Lower leg skin (tissue), 3 donors: ENCODE measurements at regions not wholly inside any gene's neighbourhood (a gene's known extent, or its start where the extent isn't known, plus 50 kb on each side); places are given as distances from the start of the nearest gene placed in this dataset.

Experiments
- POLR2A ChIP-seq, 2 donors: fragments of 450-650 bp; IDR thresholded peaks; one replicate each; pipeline ENCODE4 v1.6.1; 2016 to 2017; ENCODE audit warnings: antibody characterized with exemption in 2 of 2, mild to moderate bottlenecking in 1 of 2, moderate library complexity in 1 of 2
- TF ChIP-seq, protein P1 (sequence below), 3 donors: fragments of 450-650 bp; IDR thresholded peaks; one replicate each; pipeline ENCODE4 v1.5.1; 2016; ENCODE audit warnings: antibody characterized with exemption in 3 of 3, mild to moderate bottlenecking in 3 of 3, moderate library complexity in 2 of 3

- TF ChIP-seq, protein P1, sequence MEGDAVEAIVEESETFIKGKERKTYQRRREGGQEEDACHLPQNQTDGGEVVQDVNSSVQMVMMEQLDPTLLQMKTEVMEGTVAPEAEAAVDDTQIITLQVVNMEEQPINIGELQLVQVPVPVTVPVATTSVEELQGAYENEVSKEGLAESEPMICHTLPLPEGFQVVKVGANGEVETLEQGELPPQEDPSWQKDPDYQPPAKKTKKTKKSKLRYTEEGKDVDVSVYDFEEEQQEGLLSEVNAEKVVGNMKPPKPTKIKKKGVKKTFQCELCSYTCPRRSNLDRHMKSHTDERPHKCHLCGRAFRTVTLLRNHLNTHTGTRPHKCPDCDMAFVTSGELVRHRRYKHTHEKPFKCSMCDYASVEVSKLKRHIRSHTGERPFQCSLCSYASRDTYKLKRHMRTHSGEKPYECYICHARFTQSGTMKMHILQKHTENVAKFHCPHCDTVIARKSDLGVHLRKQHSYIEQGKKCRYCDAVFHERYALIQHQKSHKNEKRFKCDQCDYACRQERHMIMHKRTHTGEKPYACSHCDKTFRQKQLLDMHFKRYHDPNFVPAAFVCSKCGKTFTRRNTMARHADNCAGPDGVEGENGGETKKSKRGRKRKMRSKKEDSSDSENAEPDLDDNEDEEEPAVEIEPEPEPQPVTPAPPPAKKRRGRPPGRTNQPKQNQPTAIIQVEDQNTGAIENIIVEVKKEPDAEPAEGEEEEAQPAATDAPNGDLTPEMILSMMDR (IDR thresholded peaks at IDR 0.05) = no peak
- TF ChIP-seq POLR2A (IDR thresholded peaks at IDR 0.05) = no peak
Measured at GRCh38 chr15:79373113-79373512, 59.0 kb upstream of the MINAR1 start.
